HG03097 (cell line): ENCODE measurements at regions not wholly inside any gene's neighbourhood (a gene's known extent, or its start where the extent isn't known, plus 50 kb on each side); places are given as distances from the start of the nearest gene placed in this dataset.
"Not testable (repeated sequence)": the region's sequence is repeated elsewhere in the genome, so short reads cannot be mapped to it uniquely, and the experiment has no call there.

Experiments used
- ATAC-seq: cut with Tn5 transposase; IDR thresholded peaks from one replicate; pipeline ENCODE4 v1.9.1; 2021; ENCODE audit not compliant: unreplicated experiment, low FRiP score

DNA sequence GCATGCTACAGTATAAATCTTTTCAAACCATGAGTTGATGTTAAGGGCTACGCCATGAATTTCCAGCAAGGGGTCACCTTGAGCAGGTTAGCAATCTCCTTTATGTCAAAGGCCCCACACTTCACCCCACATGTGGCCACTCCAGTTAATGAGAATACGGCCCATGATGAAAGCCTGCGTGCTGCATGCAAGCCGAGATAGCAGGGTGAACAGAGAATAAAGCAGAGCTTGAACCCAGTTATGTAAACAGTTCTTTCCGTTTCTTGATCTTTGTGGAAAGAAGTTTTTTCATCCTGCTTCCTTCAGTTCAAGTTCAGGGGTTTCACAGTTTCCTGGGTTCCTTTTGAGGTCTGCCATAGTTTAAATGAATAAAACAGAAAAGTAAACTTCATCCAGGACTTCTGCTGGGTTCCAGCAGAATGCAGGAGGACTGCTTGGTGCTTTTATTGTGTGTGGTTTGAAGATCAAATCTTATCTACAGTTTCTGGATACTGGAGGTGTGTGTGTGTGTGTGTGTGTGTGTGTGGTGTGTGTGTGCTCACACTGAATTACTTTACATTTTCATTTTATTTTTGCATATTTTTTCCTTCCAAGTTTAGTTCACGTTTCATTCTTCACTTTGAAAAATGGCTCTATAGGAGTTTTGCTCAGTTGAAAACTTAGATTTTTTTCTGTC lies 87.1 kb downstream of the HMHB1 start:
- no peak for ATAC-seq

GRCh38 chr5:143908959-143909358 lies 97.0 kb downstream of the HMHB1 start:
- no peak for ATAC-seq

GRCh38 chr5:143913008-143913752 lies 101.2 kb downstream of the HMHB1 start:
- ATAC-seq: no peak

DNA sequence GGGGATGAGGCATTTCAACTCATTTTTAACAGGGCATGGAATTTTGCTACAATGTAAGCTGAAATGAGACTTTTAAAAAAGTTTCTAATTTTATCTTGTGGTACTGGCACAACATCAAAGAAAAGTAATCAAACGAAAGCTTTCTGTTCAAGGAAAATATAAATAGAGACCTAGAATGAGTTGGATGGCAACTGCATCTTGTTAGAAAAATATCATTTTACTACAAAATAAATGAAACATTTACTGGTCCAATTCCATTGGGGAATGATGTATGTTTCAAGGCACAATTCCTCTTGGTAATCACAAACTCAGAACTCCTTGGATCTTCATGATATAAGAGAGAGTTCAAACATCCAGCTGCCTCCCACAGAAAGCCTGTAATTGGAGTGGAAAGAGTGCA lies 102.8 kb downstream of the HMHB1 start:
- no peak for ATAC-seq

DNA sequence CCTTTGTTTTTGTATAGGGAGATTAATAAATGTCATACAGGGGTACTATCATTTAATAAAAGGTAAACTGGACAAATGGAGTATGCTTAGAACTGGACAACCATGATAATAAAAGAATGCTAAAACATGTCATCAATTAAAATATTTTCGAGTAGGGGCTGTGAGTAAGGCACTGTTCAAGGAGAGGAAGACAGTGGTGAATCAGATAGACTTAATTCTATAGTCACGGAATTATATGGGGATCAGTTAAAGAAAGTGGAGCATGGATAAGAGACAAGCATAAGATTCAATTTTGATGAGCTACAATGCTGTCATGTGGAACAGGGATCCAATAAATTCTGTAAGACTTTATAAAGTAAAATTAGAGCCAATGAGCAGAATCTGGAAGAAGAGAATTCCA lies 104.5 kb downstream of the HMHB1 start:
- no peak for ATAC-seq

- ATAC-seq: no peak
These were observed 107.0 kb downstream of the HMHB1 start for GRCh38 chr5:143918961-143919360.

- no peak for ATAC-seq
These were observed 108.8 kb downstream of the HMHB1 start for GRCh38 chr5:143920772-143921171.

- ATAC-seq: no peak
These were observed 109.8 kb downstream of the HMHB1 start for GRCh38 chr5:143921525-143922311.

- ATAC-seq: no peak
These were observed 110.8 kb downstream of the HMHB1 start for GRCh38 chr5:143922718-143923117.

DNA sequence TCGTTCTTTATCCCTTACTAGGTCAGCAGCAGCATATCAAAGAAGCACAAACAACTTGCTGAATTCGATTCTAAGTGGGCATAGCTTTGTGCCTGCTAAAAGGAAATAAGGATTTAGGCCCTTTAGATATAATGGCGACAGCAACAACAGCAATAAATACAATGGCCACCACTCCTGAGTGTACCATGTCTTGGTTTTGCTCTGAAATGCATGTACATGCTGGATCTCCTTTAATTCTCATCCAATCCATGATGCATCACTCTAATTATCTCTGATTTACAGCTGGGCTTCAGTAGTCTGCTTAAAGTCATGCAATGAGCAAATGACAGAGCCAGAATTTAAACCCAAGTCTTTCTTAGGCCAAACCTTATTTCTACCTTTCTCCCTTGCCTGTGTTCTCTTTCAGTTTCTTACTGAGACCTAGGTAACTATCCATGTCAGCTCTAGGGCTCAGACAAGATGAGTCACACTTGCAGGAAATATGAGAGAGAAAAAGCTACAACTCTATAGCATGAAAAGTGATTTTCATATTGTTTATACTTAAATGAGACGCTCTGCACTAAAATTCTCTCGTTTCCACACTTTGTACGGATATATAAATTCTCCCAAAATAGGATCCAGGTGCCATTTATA lies 111.8 kb downstream of the HMHB1 start:
- ATAC-seq: no peak

DNA sequence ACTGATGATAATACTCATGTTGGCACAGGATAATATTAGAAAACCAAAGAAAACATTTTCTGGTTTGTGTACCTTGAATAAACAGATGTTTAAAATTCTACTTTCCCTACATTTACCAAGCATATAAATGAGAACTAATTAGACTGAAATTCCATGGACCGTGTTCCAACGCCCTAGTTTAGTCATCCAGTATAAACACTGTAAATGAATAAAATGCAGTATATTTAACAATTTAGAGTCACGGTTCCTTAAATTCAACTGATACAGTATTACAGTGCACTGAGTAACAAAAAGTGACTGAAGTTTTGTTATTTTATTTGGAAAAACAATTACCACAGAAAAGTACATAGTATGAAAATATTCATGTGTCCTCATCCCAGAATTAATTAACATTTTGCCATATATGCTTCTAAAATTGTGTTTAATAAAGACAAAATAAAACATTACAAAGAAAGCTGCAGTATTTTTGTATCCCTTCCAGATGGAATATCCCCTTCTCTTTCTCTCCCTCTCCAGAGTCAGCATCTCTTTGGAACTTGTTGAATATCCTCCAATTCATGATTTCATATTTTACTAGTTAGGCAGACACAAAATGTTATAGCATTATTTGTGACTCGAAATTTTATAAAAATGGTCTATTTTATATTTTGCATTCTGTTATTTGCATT lies 112.5 kb downstream of the HMHB1 start:
- no peak for ATAC-seq

GRCh38 chr5:143924979-143925325 lies 113.0 kb downstream of the HMHB1 start:
- ATAC-seq: not testable (repeated sequence)

- no peak for ATAC-seq
These were observed 117.5 kb downstream of the HMHB1 start for GRCh38 chr5:143929486-143929885.

DNA sequence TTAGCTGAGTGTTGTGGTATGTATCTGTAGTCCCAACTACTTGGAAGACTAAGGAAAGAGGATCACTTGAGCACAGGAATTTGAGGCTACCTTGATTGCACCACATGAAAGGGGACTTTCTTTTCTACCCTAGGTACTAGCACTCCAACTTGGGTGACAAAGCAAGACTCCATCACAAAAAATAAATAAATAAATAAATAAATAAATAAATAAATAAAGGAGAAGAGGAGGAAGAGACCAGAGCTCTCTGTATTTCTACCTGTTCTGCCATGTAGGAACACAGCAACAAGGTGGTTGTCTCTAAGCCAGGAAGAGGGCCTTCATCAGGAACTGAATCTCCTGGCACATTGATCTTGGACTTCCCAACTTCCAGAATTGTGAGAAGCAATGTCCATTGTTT lies 118.6 kb downstream of the HMHB1 start:
- ATAC-seq: no peak

DNA sequence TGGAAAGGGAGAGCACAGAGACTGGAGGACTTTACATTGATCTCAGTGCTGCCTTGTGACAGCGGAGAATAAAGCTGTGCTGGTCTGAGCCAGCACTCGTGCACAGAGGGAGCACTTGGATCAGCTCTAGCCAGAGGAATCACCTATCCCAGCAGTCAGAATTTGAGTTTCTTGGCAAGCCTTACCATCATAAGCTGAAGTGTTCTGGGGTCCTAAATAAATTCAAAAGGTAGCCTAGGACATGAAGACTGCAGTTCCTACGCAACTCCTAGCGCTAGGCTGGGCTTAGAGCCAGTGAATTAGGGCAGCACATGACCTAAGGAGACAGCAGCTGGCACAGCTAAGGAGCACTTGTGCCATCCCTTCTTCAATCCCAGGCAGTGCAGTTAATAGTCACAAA lies 119.5 kb downstream of the HMHB1 start:
- ATAC-seq: no peak

- ATAC-seq: no peak
These were observed 120.0 kb downstream of the HMHB1 start for GRCh38 chr5:143931986-143932385.

DNA sequence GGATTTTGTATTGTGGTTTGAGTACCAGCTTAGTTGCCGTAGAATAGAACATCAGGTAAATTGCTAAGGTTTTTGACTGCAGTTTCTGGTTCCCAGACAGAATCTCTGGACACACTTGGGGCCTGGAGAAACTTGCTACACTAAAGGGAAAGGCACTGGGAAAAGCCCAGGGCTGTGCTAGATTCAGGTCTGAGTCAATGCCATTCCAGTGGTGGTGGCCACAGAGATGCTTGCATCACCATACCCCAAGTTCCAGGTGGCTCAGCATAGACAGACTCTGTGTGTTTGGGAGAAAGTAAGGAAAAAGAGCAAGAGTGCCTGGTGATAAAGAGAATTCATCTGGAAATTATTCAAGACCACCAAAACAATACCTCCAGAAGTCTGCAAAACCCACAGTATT lies 120.6 kb downstream of the HMHB1 start:
- ATAC-seq: no peak

DNA sequence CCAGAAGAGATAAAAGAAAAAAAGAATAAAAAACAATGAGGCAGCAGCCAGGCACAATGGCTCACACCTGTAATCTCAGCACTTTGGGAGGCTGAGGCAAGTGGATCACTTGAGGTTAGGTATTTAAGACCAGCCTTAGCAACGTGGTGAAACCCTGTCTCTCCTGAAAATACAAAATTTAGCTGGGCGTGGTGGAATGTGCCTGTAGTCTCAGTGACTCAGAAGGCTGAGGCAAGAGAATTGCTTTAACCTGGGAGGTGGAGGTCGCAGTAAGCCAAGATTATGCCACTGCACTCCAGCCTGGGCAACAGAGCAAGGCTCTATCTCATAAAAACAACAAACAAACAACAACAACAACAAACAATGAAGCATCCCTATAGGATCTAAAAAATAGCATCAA lies 121.5 kb downstream of the HMHB1 start:
- no peak for ATAC-seq

DNA sequence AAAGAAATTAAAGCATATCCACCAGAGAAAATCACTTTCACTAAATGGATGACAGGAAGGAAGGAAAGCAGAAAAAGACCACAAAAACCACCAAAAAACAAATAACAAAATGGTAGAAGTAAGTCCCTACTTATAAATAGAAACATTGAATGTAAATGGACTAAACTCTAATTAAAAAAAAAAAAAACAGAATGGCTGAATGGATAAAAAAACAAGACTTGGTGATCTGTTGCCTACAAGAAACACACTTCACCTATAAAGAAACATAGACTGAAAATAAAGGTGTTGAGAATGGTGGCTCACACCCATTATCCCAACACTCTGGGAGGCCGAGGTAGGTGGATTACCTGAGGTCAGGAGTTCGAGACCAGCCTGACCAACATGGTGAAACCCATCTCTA lies 122.9 kb downstream of the HMHB1 start:
- no peak for ATAC-seq

DNA sequence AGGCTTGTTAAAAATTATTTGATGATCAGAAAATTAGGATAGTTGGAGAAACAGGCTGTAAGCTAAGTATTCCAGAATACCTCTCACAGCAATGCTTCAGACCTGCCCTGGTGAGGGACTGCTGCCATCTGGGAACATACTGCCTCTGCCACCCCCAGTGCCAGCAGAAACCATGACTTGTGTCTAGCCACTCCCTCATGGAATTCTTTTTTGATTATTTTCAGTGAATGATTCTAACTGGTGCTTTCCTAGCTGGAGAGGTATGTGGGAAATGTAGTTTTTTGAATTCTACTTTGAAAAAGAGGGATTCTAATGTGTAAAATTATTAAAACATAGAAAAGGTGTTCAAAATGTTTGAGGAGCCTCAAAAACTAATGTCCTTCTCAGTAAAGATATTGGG lies 126.3 kb downstream of the HMHB1 start:
- no peak for ATAC-seq

DNA sequence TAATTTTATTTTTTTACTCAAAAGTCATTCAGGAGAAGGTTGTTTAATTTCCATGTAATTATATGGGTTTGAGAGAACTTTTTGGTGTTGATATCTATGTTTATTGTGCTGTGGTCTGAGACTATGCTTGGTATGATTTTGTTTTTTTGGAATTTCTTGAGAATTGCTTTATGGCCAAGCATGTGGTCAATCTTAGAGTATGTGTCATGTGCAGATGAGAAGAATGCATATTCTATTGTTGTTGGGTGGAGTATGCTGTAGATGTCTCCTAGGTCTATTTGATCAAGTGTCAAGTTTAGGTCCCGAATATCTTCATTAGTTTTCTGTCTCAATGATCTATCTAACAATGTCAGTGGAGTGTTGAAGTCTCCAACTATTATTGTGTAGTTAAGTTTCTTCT lies 134.9 kb downstream of the HMHB1 start:
- no peak for ATAC-seq
